GM12874 (cell line): ENCODE measurements at regions not wholly inside any gene's neighbourhood (a gene's known extent, or its start where the extent isn't known, plus 50 kb on each side); places are given as distances from the start of the nearest gene placed in this dataset.

Source experiments
- CTCF ChIP-seq: IDR thresholded peaks from 2 replicates; pipeline ENCODE4 v1.5.1; 2011; ENCODE audit warnings: low read depth, mild to moderate bottlenecking, control low read depth, low read length, moderate library complexity; ENCODE audit not compliant: insufficient read depth

GRCh38 chr11:45541693-45542434, 123.6 kb downstream of the CHST1 start:
- no peak for TF ChIP-seq CTCF

- no peak for TF ChIP-seq CTCF
Measured at GRCh38 chr11:45538939-45539338, 126.5 kb downstream of the CHST1 start.

- TF ChIP-seq CTCF = no peak
Measured at GRCh38 chr11:45538363-45538762, 127.1 kb downstream of the CHST1 start.

- TF ChIP-seq CTCF = no peak
Measured at GRCh38 chr11:45537614-45538013, 127.8 kb downstream of the CHST1 start.

- TF ChIP-seq CTCF = no peak
Measured at GRCh38 chr11:45535033-45535432, 130.4 kb downstream of the CHST1 start.

- TF ChIP-seq CTCF = no peak
Measured at GRCh38 chr11:45534132-45534531, 131.3 kb downstream of the CHST1 start.

- no peak for TF ChIP-seq CTCF
Measured at GRCh38 chr11:45532546-45532945, 132.9 kb downstream of the CHST1 start.
